A673 (cell line): ENCODE measurements at regions not wholly inside any gene's neighbourhood (a gene's known extent, or its start where the extent isn't known, plus 50 kb on each side); places are given as distances from the start of the nearest gene placed in this dataset.

Experiments used
- CTCF ChIP-seq: fragments of 300-800, 200-600 bp; sonication (generic); conservative IDR thresholded peaks from 2 replicates; pipeline ENCODE4 v1.5.1; 2017; ENCODE audit warnings: low read depth, mild to moderate bottlenecking, antibody characterized with exemption, low read length, moderate library complexity, mixed read lengths
- EZH2 ChIP-seq: fragments of 200-600 bp; sonication (generic); IDR thresholded peaks from 2 replicates; pipeline ENCODE4 v1.6.1; 2017; ENCODE audit warnings: borderline replicate concordance, low read depth, mild to moderate bottlenecking, mixed read lengths, antibody characterized with exemption, low read length; ENCODE audit not compliant: poor library complexity, severe bottlenecking

DNA sequence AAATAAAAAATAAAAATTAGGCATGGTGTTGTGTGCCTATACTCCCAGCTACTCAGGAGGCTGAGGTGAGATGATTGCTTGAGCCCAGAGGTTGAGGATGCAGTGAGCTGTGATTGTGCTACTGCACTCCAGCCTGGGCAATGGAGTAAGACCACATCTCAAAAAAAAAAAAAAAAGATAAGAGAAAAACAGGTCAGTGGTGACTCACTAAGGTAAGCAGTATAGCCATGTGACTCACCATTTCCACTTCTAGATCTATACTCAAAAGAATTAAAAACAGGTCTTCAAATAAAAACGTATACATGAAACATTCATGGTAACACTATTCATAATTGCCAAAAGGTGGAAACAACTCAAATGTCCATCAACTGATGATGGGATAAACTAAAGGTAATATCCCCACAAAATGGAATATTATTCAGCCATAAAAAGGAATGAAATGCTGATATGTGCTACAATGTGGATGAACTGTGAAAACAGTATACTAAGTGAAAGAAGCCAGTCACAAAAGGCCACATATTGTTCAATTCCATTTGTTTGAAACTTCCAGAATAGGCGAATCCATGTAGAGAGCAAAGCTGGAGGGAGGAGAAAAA lies 75.1 kb downstream of the ZNF281 start:
- TF ChIP-seq CTCF (no peak), EZH2 (no peak)
